ENCODE measurements at regions not wholly inside any gene's neighbourhood (a gene's known extent, or its start where the extent isn't known, plus 50 kb on each side); places are given as distances from the start of the nearest gene placed in this dataset.
"Not testable (repeated sequence)": the region's sequence is repeated elsewhere in the genome, so short reads cannot be mapped to it uniquely, and the experiment has no call there.

GRCh38 chr19:34089566-34089965 lies 82.7 kb upstream of the LSM14A start:
- H3K4me3 Mint-ChIP-seq = no peak overlapping the region
- H3K9me3 Mint-ChIP-seq = no peaks in the 10 kb centered on the region

GRCh38 chr19:34094960-34095359 lies 77.3 kb upstream of the LSM14A start:
- DNase-seq = no peak
- Mint-ChIP-seq H3K36me3 (ENCODE audit: insufficient read depth) (no peaks in the 10 kb centered on the region), H3K27me3 (peaks cover 22 to 36% of the 10 kb centered on the region in 2 donors), H3K9me3 (no peaks in the 10 kb centered on the region), H3K4me3 (no peak overlapping the region), H3K27ac (no peak overlapping the region), H3K4me1 (ENCODE audit: low read depth in 2 of 2) (no peaks in the 10 kb centered on the region)
- no peak for ATAC-seq (replicated peaks)

More at GRCh38 chr19:34089566-34089965, 82.7 kb upstream of the LSM14A start:
- Mint-ChIP-seq H3K36me3 (ENCODE audit: insufficient read depth) (no peaks in the 10 kb centered on the region), H3K4me1 (ENCODE audit: low read depth in 2 of 2) (no peaks in the 10 kb centered on the region), H3K27ac (no peak overlapping the region), H3K27me3 (peaks cover 17 to 56% of the 10 kb centered on the region in 2 donors)
- DNase-seq = no peak
- no peak for ATAC-seq (replicated peaks)

- not testable (repeated sequence) for H3K27ac Mint-ChIP-seq; H3K4me1 Mint-ChIP-seq (ENCODE audit: low read depth in 2 of 2); DNase-seq; H3K9me3 Mint-ChIP-seq; ATAC-seq (replicated peaks); H3K4me3 Mint-ChIP-seq; H3K36me3 Mint-ChIP-seq (ENCODE audit: insufficient read depth)
- H3K27me3 Mint-ChIP-seq = peaks cover 18 to 38% of the 10 kb centered on the region in 2 donors
Measured at GRCh38 chr19:34095411-34095810, 76.9 kb upstream of the LSM14A start.

- H3K36me3 Mint-ChIP-seq (ENCODE audit: insufficient read depth) = no peaks in the 10 kb centered on the region
- no peak overlapping the region for H3K27ac Mint-ChIP-seq
- peaks cover 10 to 33% of the 10 kb centered on the region in 2 donors for H3K27me3 Mint-ChIP-seq
- H3K4me1 Mint-ChIP-seq (ENCODE audit: low read depth in 2 of 2) = no peaks in the 10 kb centered on the region
- H3K4me3 Mint-ChIP-seq = no peak overlapping the region
- no peaks in the 10 kb centered on the region for H3K9me3 Mint-ChIP-seq
- DNase-seq (no peak), ATAC-seq (replicated peaks) (peak; percentile 42)
Measured at GRCh38 chr19:34096020-34096915, 76.0 kb upstream of the LSM14A start.

GRCh38 chr19:34104096-34104495 lies 68.2 kb upstream of the LSM14A start:
- H3K27me3 Mint-ChIP-seq = peaks cover 26 to 33% of the 10 kb centered on the region in 2 donors
- DNase-seq = no peak
- no peak for ATAC-seq (replicated peaks)
- no peaks in the 10 kb centered on the region for H3K36me3 Mint-ChIP-seq (ENCODE audit: insufficient read depth)
- H3K9me3 Mint-ChIP-seq = no peaks in the 10 kb centered on the region
- no peak overlapping the region for H3K27ac Mint-ChIP-seq
- no peak overlapping the region for H3K4me3 Mint-ChIP-seq
- H3K4me1 Mint-ChIP-seq (ENCODE audit: low read depth in 2 of 2) = no peaks in the 10 kb centered on the region

GRCh38 chr19:34104557-34104956 lies 67.7 kb upstream of the LSM14A start:
- no peak overlapping the region for H3K27ac Mint-ChIP-seq
- ATAC-seq (replicated peaks) (no peak), DNase-seq (no peak)
- H3K36me3 Mint-ChIP-seq (ENCODE audit: insufficient read depth) = no peaks in the 10 kb centered on the region
- no peaks in the 10 kb centered on the region for H3K9me3 Mint-ChIP-seq
- peaks cover under 1 to 2% of the 10 kb centered on the region in 2 donors for H3K4me1 Mint-ChIP-seq (ENCODE audit: low read depth in 2 of 2)
- H3K4me3 Mint-ChIP-seq = no peak overlapping the region
- peaks cover 24 to 37% of the 10 kb centered on the region in 2 donors for H3K27me3 Mint-ChIP-seq

- H3K9me3 Mint-ChIP-seq = no peaks in the 10 kb centered on the region
- no peak overlapping the region for H3K4me3 Mint-ChIP-seq
- H3K36me3 Mint-ChIP-seq (ENCODE audit: insufficient read depth) = no peaks in the 10 kb centered on the region
- peaks cover 3 to 5% of the 10 kb centered on the region in 2 donors for H3K4me1 Mint-ChIP-seq (ENCODE audit: low read depth in 2 of 2)
- H3K27ac Mint-ChIP-seq = no peak overlapping the region
- DNase-seq (no peak), ATAC-seq (replicated peaks) (no peak)
- peaks cover 21 to 55% of the 10 kb centered on the region in 2 donors for H3K27me3 Mint-ChIP-seq
Measured at GRCh38 chr19:34109596-34109995, 62.7 kb upstream of the LSM14A start.

- H3K4me1 Mint-ChIP-seq (ENCODE audit: low read depth in 2 of 2) = no peaks in the 10 kb centered on the region
- DNase-seq (no peak), ATAC-seq (replicated peaks) (no peak)
- H3K9me3 Mint-ChIP-seq = no peaks in the 10 kb centered on the region
- no peak overlapping the region for H3K27ac Mint-ChIP-seq
- H3K36me3 Mint-ChIP-seq (ENCODE audit: insufficient read depth) = no peaks in the 10 kb centered on the region
- no peak overlapping the region for H3K4me3 Mint-ChIP-seq
- peaks cover 23 to 27% of the 10 kb centered on the region in 2 donors for H3K27me3 Mint-ChIP-seq
Measured at GRCh38 chr19:34118879-34119748, 53.2 kb upstream of the LSM14A start.

- no peak overlapping the region for H3K4me3 Mint-ChIP-seq
- no peaks in the 10 kb centered on the region for H3K9me3 Mint-ChIP-seq
- DNase-seq (no peak), ATAC-seq (replicated peaks) (no peak)
- H3K27ac Mint-ChIP-seq = no peak overlapping the region
- H3K36me3 Mint-ChIP-seq (ENCODE audit: insufficient read depth) = no peaks in the 10 kb centered on the region
- H3K27me3 Mint-ChIP-seq = peaks cover 23 to 27% of the 10 kb centered on the region in 2 donors
- H3K4me1 Mint-ChIP-seq (ENCODE audit: low read depth in 2 of 2) = no peaks in the 10 kb centered on the region
Measured at GRCh38 chr19:34120141-34120540, 52.2 kb upstream of the LSM14A start.

GRCh38 chr19:34120846-34121639 lies 51.3 kb upstream of the LSM14A start:
- Mint-ChIP-seq H3K4me1 (ENCODE audit: low read depth in 2 of 2) (no peaks in the 10 kb centered on the region), H3K4me3 (no peak overlapping the region), H3K36me3 (ENCODE audit: insufficient read depth) (no peaks in the 10 kb centered on the region), H3K27ac (no peak overlapping the region), H3K9me3 (no peaks in the 10 kb centered on the region), H3K27me3 (peaks cover 17 to 19% of the 10 kb centered on the region in 2 donors)
- ATAC-seq (replicated peaks) = peak; percentile 51
- DNase-seq = peak; percentile 28 to 54 (median 37)

Data from effector memory CD8-positive, alpha-beta T cell (primary cell).